ENCODE measurements at regions not wholly inside any gene's neighbourhood (a gene's known extent, or its start where the extent isn't known, plus 50 kb on each side); places are given as distances from the start of the nearest gene placed in this dataset.

DNA sequence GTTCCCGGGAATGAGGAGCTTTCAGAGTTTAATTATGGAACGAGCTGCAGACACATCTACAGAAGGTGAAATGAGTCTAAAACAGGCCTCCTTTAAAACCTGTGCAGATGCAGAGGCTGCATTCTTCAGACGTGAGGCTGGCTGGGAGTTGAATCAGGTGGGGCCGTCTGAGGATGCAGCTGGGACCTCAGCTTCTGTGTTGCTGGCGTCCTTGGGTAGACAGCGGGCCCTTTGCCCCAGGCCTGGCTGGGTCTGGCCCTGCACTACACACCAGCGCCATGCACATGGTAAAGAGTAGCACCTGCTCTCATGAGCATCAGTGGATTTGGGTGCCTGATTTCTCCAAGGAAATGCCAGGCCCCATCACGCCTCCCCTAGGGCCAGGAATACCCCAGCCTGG is 67.3 kb downstream of the TMEM18 start:
- TF ChIP-seq, protein P1, sequence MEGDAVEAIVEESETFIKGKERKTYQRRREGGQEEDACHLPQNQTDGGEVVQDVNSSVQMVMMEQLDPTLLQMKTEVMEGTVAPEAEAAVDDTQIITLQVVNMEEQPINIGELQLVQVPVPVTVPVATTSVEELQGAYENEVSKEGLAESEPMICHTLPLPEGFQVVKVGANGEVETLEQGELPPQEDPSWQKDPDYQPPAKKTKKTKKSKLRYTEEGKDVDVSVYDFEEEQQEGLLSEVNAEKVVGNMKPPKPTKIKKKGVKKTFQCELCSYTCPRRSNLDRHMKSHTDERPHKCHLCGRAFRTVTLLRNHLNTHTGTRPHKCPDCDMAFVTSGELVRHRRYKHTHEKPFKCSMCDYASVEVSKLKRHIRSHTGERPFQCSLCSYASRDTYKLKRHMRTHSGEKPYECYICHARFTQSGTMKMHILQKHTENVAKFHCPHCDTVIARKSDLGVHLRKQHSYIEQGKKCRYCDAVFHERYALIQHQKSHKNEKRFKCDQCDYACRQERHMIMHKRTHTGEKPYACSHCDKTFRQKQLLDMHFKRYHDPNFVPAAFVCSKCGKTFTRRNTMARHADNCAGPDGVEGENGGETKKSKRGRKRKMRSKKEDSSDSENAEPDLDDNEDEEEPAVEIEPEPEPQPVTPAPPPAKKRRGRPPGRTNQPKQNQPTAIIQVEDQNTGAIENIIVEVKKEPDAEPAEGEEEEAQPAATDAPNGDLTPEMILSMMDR (IDR thresholded peaks at IDR 0.05; ENCODE audit: borderline replicate concordance, extremely low read depth, low read length, poor library complexity, severe bottlenecking): no peak
- TF ChIP-seq EZH2 (IDR thresholded peaks at IDR 0.05; ENCODE audit: borderline replicate concordance, low read depth, low read length, severe bottlenecking): no peak
